H9 (cell line): ENCODE measurements at regions not wholly inside any gene's neighbourhood (a gene's known extent, or its start where the extent isn't known, plus 50 kb on each side); places are given as distances from the start of the nearest gene placed in this dataset.

Experiments
- DNase-seq: peaks from one replicate; pipeline ENCODE4 v3.0.0-alpha.2; 2017
- H2AFZ ChIP-seq: one replicate; pipeline ENCODE4 v1.6.1; 2013; ENCODE audit warnings: mild to moderate bottlenecking, low read length, control low read depth, moderate library complexity
- H2AK5ac ChIP-seq: 2 replicates; pipeline ENCODE4 v1.6.1; 2013; ENCODE audit warnings: low read length, control low read depth, mixed read lengths; ENCODE audit not compliant: insufficient read length
- H2BK120ac ChIP-seq: one replicate; pipeline ENCODE4 v1.6.1; 2013; ENCODE audit warnings: low read depth, mild to moderate bottlenecking, low read length, control low read depth, inconsistent platforms; ENCODE audit not compliant: poor library complexity, severe bottlenecking
- H2BK12ac ChIP-seq: 2 replicates; pipeline ENCODE4 v1.6.1; 2013; ENCODE audit warnings: low read length, control low read depth, mixed read lengths, low read depth; ENCODE audit not compliant: insufficient read length
- H2BK15ac ChIP-seq: 2 replicates; pipeline ENCODE4 v1.6.1; 2013; ENCODE audit warnings: low read depth, low read length, control low read depth
- H2BK20ac ChIP-seq: one replicate; pipeline ENCODE4 v1.6.1; 2013; ENCODE audit warnings: low read depth, mild to moderate bottlenecking, low read length, control low read depth, inconsistent platforms; ENCODE audit not compliant: poor library complexity, severe bottlenecking
- H2BK5ac ChIP-seq: 2 replicates; pipeline ENCODE4 v1.6.1; 2013; ENCODE audit warnings: low read length, control low read depth, mixed read lengths; ENCODE audit not compliant: insufficient read length
- H3K14ac ChIP-seq: 2 replicates; pipeline ENCODE4 v1.6.1; 2013; ENCODE audit warnings: low read length, control low read depth; ENCODE audit not compliant: insufficient read depth
- H3K18ac ChIP-seq: 2 replicates; pipeline ENCODE4 v1.6.1; 2013; ENCODE audit warnings: low read depth, mild to moderate bottlenecking, mixed read lengths, low read length, control low read depth; ENCODE audit not compliant: insufficient read length
- H3K23ac ChIP-seq: 2 replicates; pipeline ENCODE4 v1.6.1; 2013; ENCODE audit warnings: low read length, control low read depth, mixed read lengths, low read depth; ENCODE audit not compliant: insufficient read length
- H3K23me2 ChIP-seq: 2 replicates; pipeline ENCODE4 v1.6.1; 2013; ENCODE audit warnings: low read depth, mild to moderate bottlenecking, mixed read lengths, low read length, control low read depth; ENCODE audit not compliant: insufficient read length, poor library complexity, severe bottlenecking
- H3K27ac ChIP-seq: 2 replicates; pipeline ENCODE4 v1.5.1; 2013; ENCODE audit warnings: low read length, control low read depth, mixed read lengths, low read depth; ENCODE audit not compliant: insufficient read length
- H3K27me3 ChIP-seq: 2 replicates; pipeline ENCODE4 v1.6.1; 2013; ENCODE audit warnings: low read length, control low read depth, inconsistent platforms; ENCODE audit not compliant: insufficient read depth
- H3K4ac ChIP-seq: 2 replicates; pipeline ENCODE4 v1.6.1; 2013; ENCODE audit warnings: low read depth, mild to moderate bottlenecking, control low read depth, inconsistent platforms, low read length, moderate library complexity
- H3K4me1 ChIP-seq: 2 replicates; pipeline ENCODE4 v1.6.1; 2013; ENCODE audit warnings: low read length, control low read depth, inconsistent platforms; ENCODE audit not compliant: insufficient read depth
- H3K4me2 ChIP-seq: 2 replicates; pipeline ENCODE4 v1.6.1; 2013; ENCODE audit warnings: low read length, control low read depth, mixed read lengths; ENCODE audit not compliant: insufficient read length, insufficient read depth
- H3K56ac ChIP-seq: 2 replicates; pipeline ENCODE4 v1.6.1; 2013; ENCODE audit warnings: low read depth, mild to moderate bottlenecking, mixed read lengths, low read length, control low read depth; ENCODE audit not compliant: insufficient read length
- H3K79me1 ChIP-seq: 2 replicates; pipeline ENCODE4 v1.6.1; 2013; ENCODE audit warnings: low read depth, mild to moderate bottlenecking, moderate library complexity, low read length, control low read depth, inconsistent platforms; ENCODE audit not compliant: insufficient read depth, poor library complexity, severe bottlenecking
- H3K79me2 ChIP-seq: 2 replicates; pipeline ENCODE4 v1.6.1; 2013; ENCODE audit warnings: low read length, control low read depth, inconsistent platforms; ENCODE audit not compliant: insufficient read depth
- H3K9ac ChIP-seq: 2 replicates; pipeline ENCODE4 v1.6.1; 2013; ENCODE audit warnings: low read length, control low read depth, mixed read lengths; ENCODE audit not compliant: insufficient read length; ENCODE audit errors: extremely low read depth
- H3K9me3 ChIP-seq: one replicate; pipeline ENCODE4 v1.6.1; 2013; ENCODE audit warnings: low read depth, low read length, inconsistent platforms; ENCODE audit not compliant: control insufficient read depth
- H3T11ph ChIP-seq: one replicate; pipeline ENCODE4 v1.6.1; 2013; ENCODE audit warnings: mild to moderate bottlenecking, low read length, control low read depth, inconsistent platforms
- H4K20me1 ChIP-seq: one replicate; pipeline ENCODE4 v1.6.1; 2013; ENCODE audit not compliant: control insufficient read depth, insufficient read length, insufficient read depth
- H4K5ac ChIP-seq: 2 replicates; pipeline ENCODE4 v1.6.1; 2013; ENCODE audit warnings: low read depth, mild to moderate bottlenecking, mixed read lengths, low read length, control low read depth; ENCODE audit not compliant: insufficient read length
- H4K8ac ChIP-seq: replicated peaks from 2 replicates; pipeline ENCODE4 v1.6.1; 2013; ENCODE audit warnings: low read length, control low read depth, mixed read lengths, low read depth; ENCODE audit not compliant: insufficient read length
- H4K91ac ChIP-seq: 2 replicates; pipeline ENCODE4 v1.6.1; 2013; ENCODE audit warnings: low read depth, mild to moderate bottlenecking, moderate library complexity, mixed read lengths, low read length, control low read depth; ENCODE audit not compliant: insufficient read length
- H3K27ac Mint-ChIP-seq, 3 experiments: 2 replicates in 2 of 3; 3 replicates in 1 of 3; pipeline ENCODE4 v1.8.0; 2020 to 2021; ENCODE audit warnings: mixed read lengths in 3 of 3, mild to moderate bottlenecking in 1 of 3, moderate library complexity in 1 of 3
- H3K27me3 Mint-ChIP-seq: 2 replicates; pipeline ENCODE4 v1.8.0; 2021; ENCODE audit warnings: low read depth, mild to moderate bottlenecking, moderate library complexity, mixed read lengths
- H3K36me3 Mint-ChIP-seq, 3 experiments: 2 replicates in 2 of 3; 3 replicates in 1 of 3; pipeline ENCODE4 v1.8.0; 2020 to 2021; ENCODE audit warnings: low read depth in 3 of 3, mixed read lengths in 3 of 3; ENCODE audit not compliant: insufficient read depth in 1 of 3
- H3K4me1 Mint-ChIP-seq, 2 experiments: 2 replicates each; pipeline ENCODE4 v1.8.0; 2020; ENCODE audit warnings: mixed read lengths in 2 of 2
- H3K4me3 Mint-ChIP-seq, 2 experiments: 2 replicates in 1 of 2; 3 replicates in 1 of 2; pipeline ENCODE4 v1.8.0; 2020 to 2021; ENCODE audit warnings: mild to moderate bottlenecking in 2 of 2, mixed read lengths in 2 of 2, moderate library complexity in 1 of 2
- H3K9me3 Mint-ChIP-seq, 2 experiments: 2 replicates in 1 of 2; 3 replicates in 1 of 2; pipeline ENCODE4 v1.8.0; 2020; ENCODE audit warnings: mild to moderate bottlenecking in 2 of 2, mixed read lengths in 2 of 2, moderate library complexity in 1 of 2
- CTCF ChIP-seq: fragments of 200-600 bp; sonication (generic); conservative IDR thresholded peaks from 3 replicates; pipeline ENCODE4 v1.8.0; 2021; ENCODE audit warnings: antibody characterized with exemption, mild to moderate bottlenecking
- WGBS: extraction: QIAGEN DNeasy Blood & Tissue Kit; methylation state at CpG from one replicate; pipeline ENCODE4 v1.1.7; 2013; ENCODE audit warnings: missing lambda C conversion rate, low lambda C conversion rate, mixed read lengths; ENCODE audit not compliant: insufficient read length; ENCODE audit errors: extremely low coverage; 5-methylcytosine and 5-hydroxymethylcytosine counted together

GRCh38 chr7:82592416-82592815, 148.8 kb upstream of the CACNA2D1 start:
- no peak overlapping the region for H2AFZ ChIP-seq
- no peak overlapping the region for H2BK5ac ChIP-seq
- H3K18ac ChIP-seq = no peak overlapping the region
- 0 out of 5 replicates have a peak, but pooled peaks cover 0 to 5% of the 10 kb centered on the region in 2 experiments for H3K9me3 Mint-ChIP-seq
- H3K27ac Mint-ChIP-seq = no peak overlapping the region; a peak in 1 of 7 replicates
- no peak for DNase-seq
- H3K23ac ChIP-seq = no peak overlapping the region
- peaks cover 21 to 34% of the 10 kb centered on the region in 2 experiments for H3K4me1 Mint-ChIP-seq
- TF ChIP-seq CTCF = no peak
- H2BK20ac ChIP-seq = no peak overlapping the region
- no peaks in the 10 kb centered on the region for H3K9me3 ChIP-seq
- H3T11ph ChIP-seq = no peak overlapping the region
- no peaks in the 10 kb centered on the region for H4K20me1 ChIP-seq
- H4K91ac ChIP-seq = no peak overlapping the region
- H3K14ac ChIP-seq = no peak overlapping the region
- no peak overlapping the region for H3K9ac ChIP-seq
- H2AK5ac ChIP-seq = no peak overlapping the region
- no CpG with 5 or more reads among the region's 1 CpG for WGBS
- no peak overlapping the region for H3K4me3 Mint-ChIP-seq
- no peaks in the 10 kb centered on the region for H3K79me2 ChIP-seq
- H3K79me1 ChIP-seq = no peaks in the 10 kb centered on the region
- no peak overlapping the region for H3K27ac ChIP-seq
- no peak overlapping the region for H3K56ac ChIP-seq
- H4K5ac ChIP-seq = no peak overlapping the region
- H3K27me3 ChIP-seq = no peaks in the 10 kb centered on the region
- no peaks in the 10 kb centered on the region for H3K27me3 Mint-ChIP-seq
- no peak overlapping the region for H4K8ac ChIP-seq
- H3K4me2 ChIP-seq = no peak overlapping the region
- H2BK120ac ChIP-seq = no peak overlapping the region
- H3K4me1 ChIP-seq = no peaks in the 10 kb centered on the region
- H2BK15ac ChIP-seq = no peak overlapping the region
- H3K36me3 Mint-ChIP-seq = peaks cover 0 to 5% (median 0%) of the 10 kb centered on the region in 3 experiments; a peak in 1 of 7 replicates
- no peaks in the 10 kb centered on the region for H3K23me2 ChIP-seq
- no peak overlapping the region for H3K4ac ChIP-seq
- no peak overlapping the region for H2BK12ac ChIP-seq
